Ovary (tissue), 7 donors: ENCODE measurements at regions not wholly inside any gene's neighbourhood (a gene's known extent, or its start where the extent isn't known, plus 50 kb on each side); places are given as distances from the start of the nearest gene placed in this dataset.

ENCODE experiments used
- DNase-seq, 5 donors: peaks; one replicate each; pipeline ENCODE4 v3.0.0-alpha.2; 2019 to 2020
- H3K27ac ChIP-seq, 2 donors: fragments of 200-600 bp; one replicate each; pipeline versions ENCODE4 v1.5.1 to v1.8.0; 2019 to 2022
- H3K27me3 ChIP-seq: fragments of 200-600 bp; one replicate; pipeline ENCODE4 v1.8.0; 2022
- H3K36me3 ChIP-seq: fragments of 200-600 bp; sonication (generic); one replicate; pipeline ENCODE4 v1.5.1; 2019
- H3K4me1 ChIP-seq: one replicate; pipeline ENCODE4 v1.8.1; 2013; ENCODE audit warnings: mild to moderate bottlenecking, moderate library complexity; ENCODE audit not compliant: insufficient read depth
- H3K4me3 ChIP-seq: fragments of 200-600 bp; sonication (generic); one replicate; pipeline ENCODE4 v1.5.1; 2017
- H3K9me3 ChIP-seq, 2 donors: fragments of 200-600 bp in 1 of 2; sonication (generic) in 1 of 2; one replicate each; pipeline versions ENCODE4 v1.5.1 to v1.8.1; 2013 to 2019; ENCODE audit warnings: mild to moderate bottlenecking in 1 of 2, moderate library complexity in 1 of 2
- EP300 ChIP-seq: sonication (generic); formaldehyde crosslinking; IDR thresholded peaks from one replicate; pipeline ENCODE4 v1.6.1; 2017; ENCODE audit warnings: antibody characterized with exemption
- POLR2A ChIP-seq: fragments of 450-650 bp; IDR thresholded peaks from one replicate; pipeline ENCODE4 v1.6.1; 2017; ENCODE audit warnings: antibody characterized with exemption, mild to moderate bottlenecking, moderate library complexity
- WGBS, 3 donors: extraction: QIAGEN DNeasy Blood & Tissue Kit in 1 of 3; methylation state at CpG; one replicate each; pipeline versions ENCODE4 v1.1.5 to v1.1.7; 2013 to 2017; 5-methylcytosine and 5-hydroxymethylcytosine counted together
- intact Hi-C, 4 donors: fragments of 100-400 bp; cut with DNase I; formaldehyde crosslinking; loops; one replicate each; pipeline versions ENCODE4 v1.11.0 to v1.15.1; 2022 to 2023
- TF ChIP-seq, protein P1 (sequence below), 3 donors: fragments of 450-650 bp in 2 of 3; fragments of 200-600 bp in 1 of 3; IDR thresholded peaks; one replicate each; pipeline versions ENCODE4 v1.5.1 to v1.8.0; 2016 to 2022; ENCODE audit warnings: antibody characterized with exemption in 3 of 3, mild to moderate bottlenecking in 1 of 3
- donor health status: DM: no; HTN: no; CAD: no; lungs with moderate emphysema.
- donor health status: DM: no; HTN: no; CAD: no.
- donor health status: Bipolar disorder and iron deficiency.
- donor health status: DM: no; HTN: no; CAD: no.
- donor health status: DM: yes; HTN: yes; CAD: no.

DNA sequence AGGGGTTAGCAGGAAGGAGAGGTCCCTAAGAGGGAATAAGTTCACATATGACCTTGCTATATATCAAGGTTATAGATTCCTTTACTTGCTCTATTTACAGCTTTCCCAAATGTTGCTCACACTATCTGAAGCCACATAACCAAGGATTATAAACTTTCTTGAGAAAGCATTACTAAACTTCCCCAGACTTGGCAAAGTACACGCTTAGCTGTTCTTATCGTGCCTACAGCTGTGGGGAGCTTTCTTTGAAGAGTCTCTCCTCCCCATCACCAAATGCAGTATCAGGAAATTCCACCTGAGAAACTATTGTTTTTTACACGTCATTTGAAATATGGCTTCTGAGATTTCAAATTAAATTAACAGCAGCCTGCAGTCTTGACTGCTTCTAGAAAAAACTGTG is 284.5 kb downstream of the CHL1 start:
- Histone ChIP-seq H3K4me3 (no peak overlapping the region), H3K36me3 (no peaks in the 10 kb centered on the region), H3K4me1 (no peaks in the 10 kb centered on the region), H3K27me3 (no peaks in the 10 kb centered on the region), H3K27ac (no peak overlapping the region), H3K9me3 (no peaks in the 10 kb centered on the region)
- 2 to 6% (median 3%) methylated on average over 3 of the region's 3 CpGs for WGBS, 3 donors
- no peak for DNase-seq
- no peak for TF ChIP-seq POLR2A
- TF ChIP-seq, protein P1, sequence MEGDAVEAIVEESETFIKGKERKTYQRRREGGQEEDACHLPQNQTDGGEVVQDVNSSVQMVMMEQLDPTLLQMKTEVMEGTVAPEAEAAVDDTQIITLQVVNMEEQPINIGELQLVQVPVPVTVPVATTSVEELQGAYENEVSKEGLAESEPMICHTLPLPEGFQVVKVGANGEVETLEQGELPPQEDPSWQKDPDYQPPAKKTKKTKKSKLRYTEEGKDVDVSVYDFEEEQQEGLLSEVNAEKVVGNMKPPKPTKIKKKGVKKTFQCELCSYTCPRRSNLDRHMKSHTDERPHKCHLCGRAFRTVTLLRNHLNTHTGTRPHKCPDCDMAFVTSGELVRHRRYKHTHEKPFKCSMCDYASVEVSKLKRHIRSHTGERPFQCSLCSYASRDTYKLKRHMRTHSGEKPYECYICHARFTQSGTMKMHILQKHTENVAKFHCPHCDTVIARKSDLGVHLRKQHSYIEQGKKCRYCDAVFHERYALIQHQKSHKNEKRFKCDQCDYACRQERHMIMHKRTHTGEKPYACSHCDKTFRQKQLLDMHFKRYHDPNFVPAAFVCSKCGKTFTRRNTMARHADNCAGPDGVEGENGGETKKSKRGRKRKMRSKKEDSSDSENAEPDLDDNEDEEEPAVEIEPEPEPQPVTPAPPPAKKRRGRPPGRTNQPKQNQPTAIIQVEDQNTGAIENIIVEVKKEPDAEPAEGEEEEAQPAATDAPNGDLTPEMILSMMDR (IDR thresholded peaks at IDR 0.05), result no peak
- no peak for TF ChIP-seq EP300
- intact Hi-C loops, result no loop called here

DNA sequence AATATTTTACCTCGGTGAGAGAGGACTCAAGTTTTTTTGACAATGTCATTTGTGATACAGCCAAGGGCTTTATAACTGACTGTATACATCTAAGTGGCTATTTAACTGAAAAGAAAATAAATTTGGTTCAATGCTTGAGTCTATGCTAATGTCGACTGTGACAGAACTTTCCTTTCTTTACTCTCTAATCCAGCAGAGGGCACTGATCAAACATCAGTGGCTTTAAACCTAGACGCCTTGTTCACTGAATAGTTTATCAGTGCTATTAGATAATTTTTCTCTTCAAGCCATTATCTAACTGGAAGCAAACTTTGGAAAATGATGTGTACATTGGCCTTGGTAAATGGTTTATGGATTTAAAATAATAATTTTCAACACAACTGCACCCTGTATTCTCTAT is 285.1 kb downstream of the CHL1 start:
- intact Hi-C loops, result no loop called here
- Histone ChIP-seq H3K4me3 (no peak overlapping the region), H3K36me3 (no peaks in the 10 kb centered on the region)

DNA sequence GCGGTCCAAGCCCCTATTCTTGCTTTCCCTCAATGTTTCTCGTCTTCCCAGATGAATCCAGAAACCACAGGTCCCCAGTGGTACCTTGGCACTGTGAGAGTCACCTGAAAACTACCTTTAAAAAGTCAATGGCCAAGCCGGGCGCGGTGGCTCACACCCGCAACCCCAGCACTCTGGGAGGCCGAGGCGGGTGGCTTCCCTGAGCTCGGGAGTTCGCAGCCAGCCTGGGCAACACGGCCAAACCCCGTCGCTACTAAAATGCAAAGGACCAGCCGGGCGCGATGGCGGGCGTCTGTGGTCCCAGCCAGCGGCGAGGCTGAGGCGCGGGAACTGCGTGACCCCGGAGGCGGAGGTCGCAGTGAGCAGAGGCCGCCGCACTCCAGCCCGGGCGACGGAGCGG is 285.9 kb downstream of the CHL1 start:
- Histone ChIP-seq H3K27ac (no peak overlapping the region), H3K27me3 (no peaks in the 10 kb centered on the region), H3K4me3 (no peak overlapping the region), H3K4me1 (no peaks in the 10 kb centered on the region), H3K36me3 (no peaks in the 10 kb centered on the region), H3K9me3 (no peaks in the 10 kb centered on the region)
- no peak for DNase-seq
- TF ChIP-seq POLR2A, result no peak
- TF ChIP-seq, protein P1 (IDR thresholded peaks at IDR 0.05), result no peak
- TF ChIP-seq EP300, result no peak
- 84 to 94% (median 93%) methylated on average over 26 to 32 of the region's 32 CpGs for WGBS, 3 donors
- intact Hi-C loops, result no loop called here

More for the DNA sequence above, 285.1 kb downstream of the CHL1 start:
- no peak for TF ChIP-seq EP300
- TF ChIP-seq, protein P1 (IDR thresholded peaks at IDR 0.05), result no peak
- no peak for TF ChIP-seq POLR2A
- no peak overlapping the region for H3K27ac ChIP-seq
- H3K4me1 ChIP-seq, result no peaks in the 10 kb centered on the region
- 2 to 11% (median 2%) methylated on average over 3 of the region's 3 CpGs for WGBS, 3 donors
- H3K9me3 ChIP-seq, result no peaks in the 10 kb centered on the region
- no peaks in the 10 kb centered on the region for H3K27me3 ChIP-seq
- DNase-seq, result no peak

DNA sequence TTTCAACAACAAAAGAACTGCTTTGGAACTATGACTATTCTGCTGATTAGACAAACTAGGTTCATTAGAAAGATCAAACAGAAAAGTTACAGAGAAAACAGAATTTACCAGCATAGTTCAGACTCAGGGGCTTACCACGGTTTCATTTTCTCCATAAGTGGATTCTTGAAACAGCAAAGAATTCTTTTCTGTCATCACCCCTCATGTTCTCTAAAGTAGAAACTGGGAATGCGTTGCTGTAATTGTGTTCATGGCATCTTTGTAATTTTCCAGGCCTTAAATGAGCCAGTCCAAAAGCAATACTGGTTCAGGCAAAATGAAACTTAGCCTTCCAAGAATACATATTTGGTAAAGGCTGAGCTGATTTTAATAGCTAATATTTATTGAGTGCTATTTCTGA is 287.8 kb downstream of the CHL1 start:
- no peak for DNase-seq
- WGBS, 3 donors, result 36 to 62% (median 39%) methylated on average over 2 of the region's 2 CpGs
- intact Hi-C loops, result no loop called here

DNA sequence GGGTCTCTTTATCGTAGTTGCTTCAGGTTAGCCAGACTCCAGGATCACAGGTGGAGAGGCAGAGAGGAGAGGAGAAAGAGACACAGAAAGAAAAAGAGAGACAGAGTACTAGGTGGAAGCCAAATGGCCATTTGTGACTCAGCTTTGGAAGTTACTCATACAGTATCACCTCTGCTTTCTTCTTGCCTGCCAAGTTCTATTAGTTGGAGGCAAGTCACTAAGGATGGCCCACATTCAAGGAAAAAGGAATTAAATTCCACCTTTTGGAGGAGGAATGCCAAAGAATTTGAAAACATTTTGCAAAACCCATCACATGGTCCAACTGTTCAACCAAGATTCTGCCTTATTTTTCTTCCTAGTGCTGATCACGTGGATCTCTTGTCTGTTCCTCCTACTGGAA is 291.1 kb downstream of the CHL1 start:
- TF ChIP-seq POLR2A (no peak), EP300 (no peak)
- TF ChIP-seq, protein P1 (IDR thresholded peaks at IDR 0.05), result no peak
- intact Hi-C loops, result no loop called here
- Histone ChIP-seq H3K36me3 (no peaks in the 10 kb centered on the region), H3K27me3 (no peaks in the 10 kb centered on the region), H3K9me3 (no peaks in the 10 kb centered on the region), H3K4me1 (no peaks in the 10 kb centered on the region), H3K27ac (no peak overlapping the region), H3K4me3 (no peak overlapping the region)
- 4 to 26% (median 26%) methylated on average over 2 of the region's 2 CpGs for WGBS, 3 donors
- DNase-seq, result no peak

More for the DNA sequence above, 287.8 kb downstream of the CHL1 start:
- Histone ChIP-seq H3K4me1 (no peaks in the 10 kb centered on the region), H3K4me3 (no peak overlapping the region), H3K9me3 (no peaks in the 10 kb centered on the region), H3K27ac (no peak overlapping the region), H3K36me3 (no peaks in the 10 kb centered on the region), H3K27me3 (no peaks in the 10 kb centered on the region)
- TF ChIP-seq POLR2A, result no peak
